DMS114 treated with DMSO at 0.1 percent for 48 hours (cell line): ENCODE measurements at regions not wholly inside any gene's neighbourhood (a gene's known extent, or its start where the extent isn't known, plus 50 kb on each side); places are given as distances from the start of the nearest gene placed in this dataset.
"Not testable (repeated sequence)": the region's sequence is repeated elsewhere in the genome, so short reads cannot be mapped to it uniquely, and the experiment has no call there.

Experiments
- DNase-seq: peaks from one replicate; lab custom pipeline; 2025; ENCODE audit not compliant: unreplicated experiment; lab: John Stamatoyannopoulos, UW

DNA sequence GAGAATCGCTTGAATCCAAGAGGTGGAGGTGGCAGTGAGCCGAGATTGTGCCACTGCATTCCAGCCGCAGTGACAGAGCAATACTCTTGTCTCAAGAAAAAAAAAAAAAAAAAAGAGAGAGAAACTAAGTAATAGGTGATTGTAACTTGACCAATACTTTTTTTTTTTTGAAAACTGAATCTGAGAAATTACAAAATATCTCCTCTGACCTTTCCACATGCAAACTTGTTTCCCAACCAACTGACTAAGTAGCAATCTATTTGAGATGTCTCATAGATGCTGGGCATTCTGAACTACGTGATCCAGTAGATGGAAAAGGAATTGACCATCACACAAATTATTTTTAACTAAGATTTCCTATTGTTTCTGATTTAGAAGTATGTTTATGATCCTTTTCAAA is 407.3 kb upstream of the CHORDC1 start:
- no peak for DNase-seq

DNA sequence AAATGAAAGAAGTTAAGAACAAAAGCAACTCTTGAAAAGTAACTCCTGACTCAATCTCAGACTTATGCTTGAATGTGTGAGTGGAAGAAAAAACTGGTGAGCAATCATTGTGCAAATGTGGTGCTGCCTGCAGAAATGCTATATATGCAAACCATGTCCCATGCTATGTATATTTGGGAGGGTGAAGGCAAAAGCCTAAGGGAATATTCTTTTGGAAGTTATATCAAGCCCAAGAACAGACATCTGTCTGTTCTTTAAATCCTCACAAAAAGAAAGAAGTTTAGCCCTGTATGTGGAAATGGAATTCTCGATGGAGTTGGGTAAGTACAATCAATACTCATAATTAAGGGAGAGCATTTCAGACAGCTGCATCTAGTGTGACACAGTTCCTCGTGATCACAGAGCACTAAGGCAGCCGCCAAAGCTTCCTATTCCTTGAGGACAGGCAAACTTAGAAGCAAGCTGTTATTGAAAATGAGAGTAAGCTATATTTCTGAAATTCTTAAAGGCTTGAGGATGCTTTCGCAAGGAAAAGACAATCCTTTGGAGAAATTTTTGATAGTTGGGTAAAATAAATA is 406.5 kb upstream of the CHORDC1 start:
- DNase-seq, result no peak

DNA sequence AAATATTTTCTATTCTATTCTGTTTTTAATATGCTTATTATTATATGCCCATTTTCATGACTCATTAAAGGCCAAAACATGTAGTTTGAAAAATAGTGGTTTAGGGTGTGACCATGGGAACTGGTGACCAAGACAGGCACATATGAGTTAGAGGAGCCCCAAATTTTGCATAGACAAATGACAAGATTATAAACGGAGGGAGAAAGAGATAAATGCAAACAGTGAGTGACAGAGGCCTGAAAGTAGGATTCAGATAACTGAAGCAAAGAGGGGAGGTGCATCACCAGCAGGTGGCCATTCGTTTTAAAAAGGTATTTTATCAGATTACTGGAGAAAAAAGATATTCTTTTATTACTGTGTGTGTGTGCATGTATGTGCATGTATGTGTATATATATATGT is 391.5 kb upstream of the CHORDC1 start:
- no peak for DNase-seq

DNA sequence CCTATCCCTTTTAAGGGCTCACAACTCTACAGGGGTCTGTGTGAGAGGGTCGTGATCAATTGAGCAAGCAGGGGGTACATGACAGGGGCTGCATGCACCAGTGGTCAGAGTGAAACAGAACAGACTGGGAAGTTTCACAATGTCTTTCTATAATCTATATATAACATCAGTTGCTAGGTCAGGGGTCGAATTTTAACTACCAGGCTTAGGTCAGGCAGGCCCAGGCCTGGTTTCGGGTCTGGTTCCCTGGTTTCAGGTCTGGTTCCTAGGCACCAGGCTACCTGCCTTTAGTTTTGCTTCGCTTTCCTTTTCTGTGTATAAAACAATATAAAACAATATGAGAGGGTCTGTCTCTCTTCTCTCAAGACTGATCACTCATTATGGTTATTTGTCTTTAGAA is 390.2 kb upstream of the CHORDC1 start:
- not testable (repeated sequence) for DNase-seq

DNA sequence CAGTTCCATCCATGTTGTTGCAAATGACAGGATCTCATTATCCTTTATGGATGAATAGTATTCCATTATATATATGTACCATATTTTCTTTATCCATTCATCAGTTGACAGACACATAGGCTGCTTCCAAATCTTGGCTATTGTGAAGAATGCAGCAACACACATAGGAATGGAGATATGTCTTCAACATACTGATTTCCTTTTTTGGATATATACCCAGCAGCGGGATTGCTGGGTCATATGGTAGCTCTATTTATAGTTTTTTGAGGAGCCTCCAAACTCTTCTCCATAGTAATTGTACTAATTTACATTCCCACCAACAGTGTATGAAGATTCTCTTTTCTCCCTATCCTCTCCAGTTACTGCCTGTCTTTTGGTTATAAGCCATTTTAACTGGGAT is 383.9 kb upstream of the CHORDC1 start:
- no peak for DNase-seq

DNA sequence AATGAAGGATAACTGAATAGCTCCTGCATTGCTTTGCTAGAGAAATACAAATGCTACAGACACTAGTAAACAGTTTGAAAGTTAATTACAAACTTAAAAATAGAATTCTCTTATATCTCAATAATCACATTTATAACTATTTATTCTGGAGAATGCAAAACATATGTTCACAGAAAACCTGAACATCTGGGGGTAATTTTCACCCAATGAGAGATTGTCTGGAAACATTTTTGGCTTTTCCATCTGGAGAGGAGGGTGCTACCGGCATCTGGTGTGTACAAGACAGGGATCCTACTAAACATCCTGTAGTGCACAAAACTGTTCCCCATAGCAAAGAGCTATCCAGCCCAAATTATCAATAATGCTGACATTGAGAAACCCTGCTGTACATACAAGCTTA is 378.4 kb upstream of the CHORDC1 start:
- no peak for DNase-seq

DNA sequence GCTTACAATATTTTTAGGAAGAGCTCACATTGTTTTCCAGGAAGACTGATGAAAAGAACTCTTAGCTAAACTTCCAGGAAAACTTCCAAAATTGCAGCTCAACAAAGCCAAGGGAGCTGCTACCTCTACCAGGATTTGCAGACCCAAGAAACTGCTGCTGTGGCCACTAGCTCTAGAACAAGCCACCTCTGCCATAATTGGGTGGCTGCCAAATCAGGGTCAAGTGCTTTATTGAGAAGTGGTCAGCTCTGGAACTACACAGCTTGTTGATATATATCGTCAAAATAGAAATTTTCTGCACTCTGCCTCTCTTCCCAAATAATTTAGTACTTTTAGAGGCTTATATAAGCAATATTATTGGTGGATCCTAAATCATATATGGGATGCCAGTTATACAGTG is 371.8 kb upstream of the CHORDC1 start:
- no peak for DNase-seq

DNA sequence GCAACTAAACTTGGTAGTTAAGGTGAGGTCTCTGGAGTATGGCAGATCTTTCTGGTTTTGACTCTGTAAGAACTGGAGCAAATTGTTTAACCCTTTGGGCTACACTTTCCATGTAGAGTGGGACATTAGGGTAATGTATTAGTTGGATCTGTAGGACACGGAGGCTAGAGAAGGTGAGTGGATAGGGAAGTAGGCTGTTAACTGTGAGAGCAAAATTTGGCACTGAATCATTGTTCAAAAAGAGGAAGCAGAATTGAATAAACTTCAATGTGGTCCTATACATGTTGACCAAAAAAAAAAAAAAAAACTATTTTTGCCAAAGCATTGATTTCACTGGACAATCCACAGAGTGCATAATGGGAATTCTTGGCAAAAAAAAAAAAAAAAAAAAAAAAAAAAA is 370.2 kb upstream of the CHORDC1 start:
- DNase-seq, result no peak

DNA sequence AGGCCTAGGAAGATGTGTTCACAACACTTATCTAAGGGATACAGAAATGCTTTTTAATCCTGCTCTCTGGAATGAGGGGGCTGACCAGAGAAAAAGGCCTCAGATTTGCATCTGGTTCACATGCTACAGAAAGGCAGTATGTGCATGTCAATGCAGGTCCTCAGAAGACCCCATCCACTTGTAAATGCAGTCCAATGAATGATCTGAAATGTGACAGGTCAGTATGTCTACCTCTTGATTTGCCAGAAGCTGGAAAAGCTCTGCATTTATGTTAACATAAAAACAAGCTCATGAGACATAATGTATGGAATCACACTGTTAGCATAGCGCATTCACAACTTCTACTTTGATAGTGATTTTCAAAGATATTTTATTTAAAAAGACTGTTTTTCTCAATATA is 367.4 kb upstream of the CHORDC1 start:
- no peak for DNase-seq

DNA sequence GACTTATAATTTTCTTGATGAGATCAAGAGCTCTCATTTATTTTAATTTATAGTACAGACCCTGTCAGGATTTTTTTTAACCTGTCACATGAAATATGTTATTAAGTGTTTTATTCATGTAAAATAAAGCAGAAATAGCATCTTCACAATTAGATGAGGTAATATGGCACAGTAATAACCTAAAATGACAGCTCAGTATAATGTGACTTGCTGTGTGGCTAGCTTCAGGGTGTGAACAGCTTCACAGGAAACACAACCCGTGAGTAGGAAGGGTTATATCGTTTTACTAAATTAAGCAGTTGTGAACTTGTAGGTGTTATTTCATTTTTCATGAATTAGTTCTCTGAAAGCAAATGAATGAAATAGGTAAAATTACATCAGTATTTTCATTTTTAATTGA is 366.9 kb upstream of the CHORDC1 start:
- no peak for DNase-seq

DNA sequence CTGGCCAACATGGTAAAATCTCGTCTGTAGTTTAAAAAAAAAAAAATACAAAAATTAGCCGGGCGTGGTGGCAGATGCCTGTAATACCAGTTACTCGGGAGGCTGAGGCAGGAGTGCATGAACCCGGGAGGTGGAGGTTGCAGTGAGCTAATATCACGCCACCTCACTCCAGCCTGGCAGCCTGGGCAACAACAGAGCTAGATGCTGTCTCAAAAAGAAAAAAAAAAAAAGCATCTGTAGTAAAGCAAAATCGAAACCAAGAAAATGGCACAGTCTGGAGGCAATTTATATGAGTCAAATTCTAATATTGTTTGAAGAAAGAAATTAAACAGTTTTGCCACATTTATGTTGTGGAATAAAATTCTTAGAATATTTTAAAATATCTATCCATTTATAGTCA is 365.0 kb upstream of the CHORDC1 start:
- DNase-seq, result no peak

DNA sequence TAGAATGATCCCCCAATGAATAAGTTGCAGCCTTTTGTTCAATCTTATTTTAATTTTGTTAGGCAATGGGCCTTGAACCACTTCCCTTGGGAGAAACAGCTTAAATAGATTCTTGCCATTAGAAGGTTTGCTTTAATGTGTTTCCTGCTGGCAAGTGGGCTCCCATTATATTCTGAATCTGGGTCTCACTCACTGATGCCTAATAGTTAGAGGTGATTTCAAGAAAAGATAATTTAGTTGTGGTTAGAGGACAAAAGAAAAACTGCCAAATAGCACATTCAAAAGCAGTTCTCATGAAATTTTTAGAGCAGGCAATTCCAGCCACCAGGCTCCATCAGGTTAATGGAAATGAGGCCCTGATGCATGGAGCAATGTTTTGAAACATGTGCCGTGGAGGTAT is 362.6 kb upstream of the CHORDC1 start:
- DNase-seq, result no peak

DNA sequence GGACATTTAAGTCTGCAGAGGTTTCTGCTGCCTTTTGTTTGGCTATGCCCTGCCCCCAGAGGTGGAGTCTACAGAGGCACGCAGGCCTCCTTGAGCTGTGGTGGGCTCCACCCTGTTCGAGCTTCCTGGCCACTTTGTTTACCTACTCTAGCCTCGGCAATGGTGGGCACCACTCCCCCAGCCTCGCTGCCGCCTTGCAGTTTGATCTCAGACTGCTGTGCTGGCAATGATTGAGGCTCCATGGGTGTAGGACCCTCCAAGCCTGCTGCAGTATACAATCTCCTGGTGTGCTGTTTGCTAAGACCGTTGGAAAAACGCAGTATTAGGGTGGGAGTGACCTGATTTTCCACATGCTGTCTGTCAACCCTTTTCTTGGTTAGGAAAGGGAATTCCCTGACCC is 360.1 kb upstream of the CHORDC1 start:
- DNase-seq, result not testable (repeated sequence)

DNA sequence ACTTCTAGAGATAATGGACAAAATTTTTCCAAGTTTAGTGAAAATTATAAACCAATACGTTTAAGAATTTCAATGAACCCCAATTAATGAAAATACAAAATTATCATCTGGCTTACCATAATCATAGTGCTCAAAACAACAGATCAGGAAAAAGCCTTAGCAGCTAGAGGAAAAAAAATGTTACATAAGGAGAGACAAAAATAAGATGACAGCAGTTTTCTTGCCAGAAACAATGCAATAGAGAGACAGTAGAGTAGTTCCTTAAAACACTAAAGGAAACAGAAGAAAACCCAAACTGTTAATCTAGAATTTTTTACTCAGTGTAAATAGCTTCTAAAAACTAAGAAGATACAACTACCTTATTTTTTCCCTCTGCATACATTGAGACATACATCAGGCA is 341.7 kb upstream of the CHORDC1 start:
- no peak for DNase-seq

DNA sequence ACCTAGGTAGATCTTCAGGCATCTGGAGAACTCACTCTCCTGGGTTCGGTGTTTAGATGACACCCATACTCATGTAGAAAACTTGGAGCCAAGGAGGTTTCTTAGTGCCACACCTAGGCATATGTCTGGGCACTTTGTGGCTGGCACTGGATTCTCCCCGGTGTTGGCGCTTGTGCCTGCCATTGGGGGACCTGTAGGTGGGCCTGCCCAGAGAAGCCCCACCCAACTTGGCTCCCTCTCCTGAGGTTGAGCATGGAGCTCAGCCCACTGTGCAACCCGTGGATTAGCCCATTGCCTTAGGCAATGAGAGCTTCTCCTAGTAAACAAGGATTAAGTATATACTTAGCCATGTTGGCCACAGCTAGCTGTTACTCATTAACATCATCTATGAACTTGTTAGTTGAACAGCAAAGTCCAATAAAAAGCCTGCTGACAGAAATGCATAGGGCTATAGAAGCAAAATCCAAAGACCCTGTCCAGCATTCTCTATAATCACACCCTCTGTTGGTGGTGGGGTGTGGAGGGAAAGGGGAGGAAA is 335.5 kb upstream of the CHORDC1 start:
- no peak for DNase-seq

DNA sequence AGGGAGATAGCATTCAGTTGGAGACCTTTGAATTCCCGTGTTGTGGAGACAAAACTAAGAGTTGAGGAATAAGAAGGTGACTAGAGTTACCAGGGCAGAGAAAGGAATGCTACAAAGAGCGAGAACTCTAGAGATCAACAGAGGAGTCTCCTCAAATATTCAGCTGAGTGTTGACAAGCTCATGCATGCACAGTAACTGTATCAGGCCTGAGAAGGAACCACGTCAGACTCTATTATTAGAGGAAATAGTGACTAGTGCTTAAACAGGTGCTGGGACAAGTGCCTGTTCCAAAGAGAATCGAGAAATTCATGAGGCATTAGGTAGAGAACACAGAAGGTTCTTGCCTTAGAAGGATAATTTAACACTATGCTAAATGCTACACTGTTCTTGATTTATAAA is 333.8 kb upstream of the CHORDC1 start:
- no peak for DNase-seq

DNA sequence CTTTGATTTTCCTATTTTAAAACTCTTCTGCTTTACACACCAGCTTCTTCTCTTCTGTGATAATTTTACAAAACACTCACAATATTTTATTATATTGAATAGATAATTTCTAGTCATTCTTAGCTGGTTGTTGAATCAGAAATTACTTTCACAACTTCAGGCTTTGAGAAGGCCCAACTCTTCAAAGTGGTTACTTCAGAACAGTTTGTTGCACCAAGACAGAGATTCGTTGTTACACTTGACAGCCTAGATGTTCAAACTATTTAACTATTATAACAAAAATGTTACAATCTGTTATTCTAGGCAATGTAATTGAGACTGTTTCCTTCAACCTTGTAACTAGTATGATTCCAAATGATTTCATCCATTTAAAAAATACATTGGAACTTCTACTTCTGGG is 333.2 kb upstream of the CHORDC1 start:
- no peak for DNase-seq

DNA sequence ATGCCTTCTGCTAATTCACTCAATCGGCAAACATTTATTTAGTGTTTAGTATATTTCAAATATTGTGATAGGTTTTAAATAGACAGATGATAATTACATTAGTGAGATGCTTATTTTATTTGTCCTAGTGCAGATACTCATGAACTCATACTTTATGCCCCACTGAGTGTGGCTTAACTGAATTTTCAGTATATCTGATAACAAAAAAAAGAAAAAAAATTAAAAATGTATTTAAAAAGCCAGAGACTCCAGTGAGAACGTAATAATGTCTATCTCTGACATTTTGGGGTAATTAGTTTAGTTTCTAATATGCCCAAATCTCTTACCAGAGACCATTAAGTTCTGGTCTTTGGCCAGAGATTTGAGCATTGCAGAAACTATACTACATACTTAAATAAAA is 332.6 kb upstream of the CHORDC1 start:
- no peak for DNase-seq

DNA sequence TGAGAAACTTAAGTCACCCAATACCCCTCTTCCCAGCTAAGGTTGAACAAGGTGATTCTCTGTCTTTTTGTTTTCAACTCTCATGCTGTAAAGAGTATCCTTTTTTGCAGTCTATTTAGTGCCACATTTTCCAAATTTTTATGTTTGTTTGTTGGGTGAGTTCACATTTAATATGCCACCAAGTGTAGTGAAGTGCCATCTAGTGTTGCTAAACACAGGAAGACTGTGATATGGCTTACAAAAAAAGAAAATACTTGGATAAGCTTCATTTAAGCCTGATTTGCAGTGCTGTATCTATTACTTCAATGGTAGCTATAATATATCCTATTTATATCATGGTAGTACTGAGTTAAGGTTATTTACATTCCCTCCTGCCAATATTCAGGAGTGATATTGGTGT is 319.2 kb upstream of the CHORDC1 start:
- DNase-seq, result no peak

DNA sequence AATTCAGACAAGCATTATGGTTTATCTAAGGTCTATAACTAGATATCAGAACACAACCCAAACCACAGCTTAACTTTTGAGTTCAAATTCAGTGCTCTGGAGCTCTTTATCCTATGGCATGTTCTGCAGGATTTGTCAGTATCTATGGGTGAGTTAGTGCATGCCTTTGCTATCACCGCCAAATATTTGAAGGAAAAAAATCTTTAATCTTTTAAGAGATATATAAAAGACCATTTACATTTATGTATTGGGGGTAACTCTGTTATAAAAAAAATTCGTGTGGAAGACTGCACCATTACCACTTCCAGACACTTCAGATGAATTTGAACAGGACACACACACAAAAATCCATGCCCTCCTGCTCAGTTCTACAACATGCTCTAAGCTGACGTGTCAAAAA is 313.5 kb upstream of the CHORDC1 start:
- no peak for DNase-seq

DNA sequence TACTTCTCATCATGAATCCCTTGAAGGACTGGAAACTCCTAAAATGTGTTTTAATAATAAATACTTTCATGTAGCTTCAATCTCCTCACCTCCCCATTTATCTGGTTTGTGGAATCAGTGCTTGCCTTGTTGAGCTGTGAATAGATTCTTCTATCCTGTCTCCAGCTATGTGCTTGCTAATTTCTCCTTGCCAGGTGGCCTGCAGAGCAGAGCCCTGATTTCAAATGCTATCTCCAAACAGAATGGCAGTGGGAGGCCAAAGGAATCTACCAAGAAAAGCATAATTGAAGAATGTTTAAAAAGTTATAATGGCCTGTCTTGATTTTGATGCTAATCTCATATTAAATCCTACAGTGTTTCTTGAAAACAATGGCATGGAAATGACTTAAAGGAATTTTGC is 309.3 kb upstream of the CHORDC1 start:
- no peak for DNase-seq

DNA sequence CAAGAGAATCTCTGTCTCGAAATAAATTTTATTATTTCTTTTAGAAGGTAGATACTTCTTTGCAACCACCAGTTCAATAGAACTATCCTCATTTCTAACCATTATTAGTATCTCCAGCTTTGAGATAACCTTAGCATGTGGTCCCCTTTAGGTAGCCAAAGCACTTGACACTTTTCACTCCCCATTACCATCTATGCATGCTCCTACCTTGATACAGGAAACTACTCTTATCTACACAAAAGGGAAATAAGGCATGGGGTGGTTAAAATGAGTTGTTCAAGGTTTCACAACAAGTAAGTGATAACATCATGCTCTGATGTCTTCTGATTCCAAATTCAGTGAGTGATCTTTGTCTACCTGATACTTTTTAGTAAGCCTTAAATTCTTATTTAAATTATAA is 308.2 kb upstream of the CHORDC1 start:
- no peak for DNase-seq

DNA sequence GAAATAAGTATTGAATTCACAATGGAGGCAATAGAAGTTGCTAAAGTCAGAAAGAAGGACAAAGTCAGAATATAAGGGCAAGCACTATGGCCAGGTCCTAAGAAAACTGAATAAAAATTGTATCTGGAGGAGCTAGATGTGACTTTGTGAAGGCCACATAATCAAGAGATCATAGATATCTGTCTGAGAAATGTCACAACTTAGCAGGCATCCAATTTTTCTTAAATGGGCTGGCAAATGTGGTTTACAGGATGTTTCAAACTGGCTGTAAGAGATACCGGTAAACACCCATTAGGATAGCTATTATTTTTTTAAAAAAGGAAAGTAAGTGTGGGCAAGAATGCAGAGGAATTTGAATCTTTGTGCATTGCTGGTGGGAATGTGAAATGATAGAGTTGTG is 303.1 kb upstream of the CHORDC1 start:
- no peak for DNase-seq

DNA sequence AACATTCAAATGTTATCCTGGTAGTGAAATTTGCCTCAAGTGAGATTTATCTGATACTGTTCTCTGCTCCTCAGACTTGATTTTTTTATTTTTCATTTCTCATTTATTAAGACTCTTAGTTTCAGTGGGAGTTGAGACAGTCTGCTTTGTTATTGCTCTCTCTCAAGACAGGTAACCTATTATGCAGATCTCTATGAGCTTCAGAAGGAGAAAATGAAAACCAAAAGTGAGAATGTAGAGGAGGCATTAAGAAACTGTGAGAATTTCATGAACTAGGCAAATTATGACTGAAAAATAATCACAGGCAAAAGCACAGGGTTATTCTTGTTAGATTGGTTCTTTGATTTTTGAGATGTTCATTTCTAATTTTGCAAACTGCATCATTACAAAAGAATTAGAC is 290.0 kb upstream of the CHORDC1 start:
- DNase-seq, result no peak
